ENCODE measurements at regions not wholly inside any gene's neighbourhood (a gene's known extent, or its start where the extent isn't known, plus 50 kb on each side); places are given as distances from the start of the nearest gene placed in this dataset.

- no peak for TF ChIP-seq CTCF (IDR thresholded peaks at IDR 0.05)
- no peak for TF ChIP-seq POLR2AphosphoS5 (IDR thresholded peaks at IDR 0.05)
- no peak for TF ChIP-seq EP300 (IDR thresholded peaks at IDR 0.05)
- no peak for TF ChIP-seq POLR2A (IDR thresholded peaks at IDR 0.05)
Measured at GRCh38 chr13:58655086-58655485, 1023.5 kb downstream of the PCDH17 start.

Data from upper lobe of left lung (tissue), 4 donors.